GM21381 (cell line): ENCODE measurements at regions not wholly inside any gene's neighbourhood (a gene's known extent, or its start where the extent isn't known, plus 50 kb on each side); places are given as distances from the start of the nearest gene placed in this dataset.
"Not testable (repeated sequence)": the region's sequence is repeated elsewhere in the genome, so short reads cannot be mapped to it uniquely, and the experiment has no call there.

Source experiments
- ATAC-seq: cut with Tn5 transposase; IDR thresholded peaks from one replicate; pipeline ENCODE4 v1.9.1; 2021; ENCODE audit warnings: mild to moderate bottlenecking, moderate library complexity; ENCODE audit not compliant: unreplicated experiment

DNA sequence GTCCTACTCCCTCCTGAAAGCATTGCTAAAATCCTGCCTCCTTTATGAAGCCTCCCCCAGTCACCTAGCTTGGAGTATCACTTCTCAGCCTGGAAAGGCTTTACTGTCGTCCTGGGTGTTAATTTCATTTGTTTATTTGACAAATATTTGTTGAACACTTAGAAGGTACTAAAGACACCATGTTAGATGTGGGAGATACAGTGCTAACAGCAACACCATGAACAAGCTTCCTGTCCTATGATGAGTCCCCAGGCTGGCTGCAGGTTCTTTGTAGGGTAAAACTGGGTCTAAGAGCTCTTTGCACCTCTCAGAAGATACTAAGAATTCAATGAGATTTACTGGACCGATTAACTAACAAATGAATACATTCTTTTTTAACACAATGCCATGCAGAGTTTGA is 109.2 kb upstream of the TMEM170B start:
- no peak for ATAC-seq

DNA sequence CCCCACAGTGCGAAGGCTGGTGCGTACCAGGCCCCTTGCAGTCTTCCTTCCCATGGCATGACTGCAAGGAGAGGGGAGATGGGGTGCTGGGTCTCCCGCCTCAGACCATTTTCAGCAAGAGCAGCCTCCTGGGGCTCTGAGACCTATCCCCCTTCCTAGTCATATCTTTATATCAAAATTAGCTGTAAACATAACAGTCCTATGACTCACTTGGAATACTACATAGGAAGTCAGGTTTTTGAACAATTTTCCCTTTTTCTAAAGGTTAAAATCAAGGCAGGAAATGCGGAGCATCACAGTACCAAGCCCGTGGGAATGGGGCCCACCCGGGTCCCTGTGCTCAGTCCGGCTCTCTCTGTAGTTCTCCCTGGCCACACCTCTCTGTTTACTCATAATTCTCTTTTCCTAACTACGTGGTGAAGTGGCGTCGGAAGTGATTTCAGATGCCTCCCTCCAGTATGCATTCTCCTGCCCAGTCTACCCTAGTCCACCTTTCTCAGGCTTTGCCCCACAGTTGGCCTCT is 109.8 kb upstream of the TMEM170B start:
- no peak for ATAC-seq

DNA sequence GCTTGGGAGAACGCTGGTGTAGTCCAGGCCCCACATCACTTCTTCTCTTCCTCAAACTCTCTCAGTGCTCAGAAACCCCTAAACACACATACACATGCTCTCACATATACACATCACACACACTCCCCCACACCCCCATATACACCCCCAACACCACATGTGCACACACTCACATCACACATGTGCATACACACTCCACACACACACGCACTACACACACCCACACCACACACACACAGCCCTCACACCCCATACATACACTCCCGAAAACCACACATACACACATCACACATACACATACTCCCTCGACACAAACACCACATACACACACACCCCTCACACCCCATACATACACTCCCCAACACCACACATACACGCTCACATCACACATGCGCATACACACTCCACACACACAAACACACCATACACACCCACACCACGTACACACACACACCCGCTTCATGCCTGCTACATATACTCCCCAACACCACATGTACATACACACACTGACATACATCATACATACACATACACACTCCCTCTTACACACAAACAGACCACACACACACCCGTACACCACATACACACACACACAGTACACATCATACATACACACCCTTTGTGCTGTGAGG is 110.3 kb upstream of the TMEM170B start:
- ATAC-seq = no peak

DNA sequence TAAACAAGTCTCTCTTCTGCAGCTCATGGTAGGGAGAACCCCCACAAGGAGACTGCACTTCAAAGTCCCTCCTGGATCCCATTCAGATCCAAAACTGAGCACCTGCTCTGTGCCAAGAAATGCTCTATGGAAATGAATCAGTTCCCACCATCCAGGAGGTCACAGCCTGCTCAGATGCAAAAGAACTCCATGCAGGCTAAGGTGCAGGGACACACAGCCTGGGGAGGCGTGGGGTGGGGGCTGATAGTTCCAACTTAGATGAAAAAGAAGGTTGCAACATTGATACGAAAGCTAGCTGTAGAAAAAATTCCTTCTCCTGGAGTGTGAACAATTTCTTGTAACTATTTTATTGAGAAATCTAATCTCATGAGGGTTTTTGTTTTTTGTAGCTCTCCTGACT is 111.0 kb upstream of the TMEM170B start:
- no peak for ATAC-seq

DNA sequence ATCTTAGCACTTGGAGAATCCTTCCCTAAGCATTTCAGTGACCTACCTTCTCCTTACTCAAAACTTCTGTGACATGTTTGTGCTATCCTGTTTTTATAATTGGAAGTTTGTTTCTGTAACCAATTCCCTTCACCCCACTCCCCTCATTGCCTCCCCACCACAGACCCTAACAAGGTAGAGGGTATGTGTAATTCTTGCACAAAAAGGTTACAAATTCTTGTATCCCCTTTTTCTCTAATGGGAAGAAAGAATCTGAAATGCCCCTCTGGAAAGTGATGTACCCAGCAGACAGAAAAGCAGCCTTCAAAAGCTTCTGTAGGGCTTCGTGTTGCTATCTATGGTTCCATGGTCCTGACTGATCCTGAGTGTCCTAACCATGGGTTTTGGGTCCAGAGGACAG is 111.7 kb upstream of the TMEM170B start:
- ATAC-seq = no peak

DNA sequence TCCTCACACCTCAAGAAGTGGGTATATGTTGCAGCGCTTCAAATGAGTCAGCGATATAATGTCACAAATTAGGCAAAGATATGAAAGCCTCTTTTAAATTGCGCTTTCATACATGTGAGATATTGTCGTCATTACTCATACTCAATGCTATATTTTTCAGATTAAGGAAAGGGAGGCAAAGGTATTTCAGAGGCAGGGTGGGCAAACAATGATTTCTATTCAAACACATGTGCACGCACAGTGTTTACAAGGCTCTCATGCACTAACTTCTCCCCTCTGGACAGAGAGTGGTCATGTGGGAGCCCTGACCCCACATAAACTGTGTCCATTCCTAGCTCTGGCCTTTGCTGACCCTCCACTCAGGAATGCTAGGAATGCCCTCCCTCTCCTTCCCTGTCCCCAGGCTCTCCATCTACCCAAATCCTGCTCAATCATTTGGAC is 112.1 kb upstream of the TMEM170B start:
- ATAC-seq = no peak

DNA sequence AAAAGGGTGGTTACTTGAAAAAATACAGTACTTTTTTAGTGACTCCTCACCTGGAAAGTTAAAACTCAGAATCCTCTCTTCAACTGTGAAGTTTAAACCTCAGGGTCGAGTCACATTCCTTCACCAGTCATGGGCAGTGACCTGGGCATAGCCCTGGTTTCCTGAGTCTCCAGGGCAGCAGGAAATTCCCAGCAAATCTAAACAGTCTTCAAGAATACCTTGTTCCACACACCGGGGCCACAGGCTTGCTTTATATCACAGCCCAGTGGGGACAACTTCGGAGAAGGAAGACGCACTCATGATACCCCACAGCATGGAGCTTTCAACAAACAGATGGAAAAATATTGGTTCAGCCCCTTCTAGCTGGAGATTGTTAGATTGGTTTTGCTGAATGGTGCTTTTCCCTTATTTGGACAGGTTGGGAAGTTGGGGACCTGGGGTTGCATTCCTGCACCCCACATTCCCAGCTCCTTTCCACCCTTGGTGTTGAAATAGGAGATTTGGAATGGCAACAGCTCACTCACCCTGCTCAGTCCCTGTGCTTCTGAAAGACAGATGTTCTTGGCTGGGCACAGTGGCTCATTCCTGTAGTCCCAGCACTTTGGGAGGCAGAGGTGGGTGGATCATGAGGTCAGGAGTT is 113.0 kb upstream of the TMEM170B start:
- no peak for ATAC-seq

DNA sequence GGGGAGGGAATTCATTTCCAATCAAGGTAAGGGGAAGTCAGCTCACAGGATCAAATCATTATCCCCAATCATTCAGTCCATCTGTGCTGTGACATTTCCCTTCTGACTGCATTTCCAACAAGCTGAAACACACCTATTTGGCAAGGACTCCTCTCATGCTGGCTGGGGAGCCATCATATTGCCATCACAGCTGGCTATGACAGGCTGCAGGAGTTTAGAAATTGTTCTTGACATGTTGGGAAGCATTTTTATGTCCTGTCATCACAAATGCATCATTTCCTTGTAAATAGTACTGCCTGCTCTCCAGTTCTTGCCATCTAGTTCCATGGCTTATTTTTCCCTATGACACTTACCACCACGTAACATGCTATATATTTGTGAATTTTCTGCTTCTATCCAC is 113.9 kb upstream of the TMEM170B start:
- no peak for ATAC-seq

DNA sequence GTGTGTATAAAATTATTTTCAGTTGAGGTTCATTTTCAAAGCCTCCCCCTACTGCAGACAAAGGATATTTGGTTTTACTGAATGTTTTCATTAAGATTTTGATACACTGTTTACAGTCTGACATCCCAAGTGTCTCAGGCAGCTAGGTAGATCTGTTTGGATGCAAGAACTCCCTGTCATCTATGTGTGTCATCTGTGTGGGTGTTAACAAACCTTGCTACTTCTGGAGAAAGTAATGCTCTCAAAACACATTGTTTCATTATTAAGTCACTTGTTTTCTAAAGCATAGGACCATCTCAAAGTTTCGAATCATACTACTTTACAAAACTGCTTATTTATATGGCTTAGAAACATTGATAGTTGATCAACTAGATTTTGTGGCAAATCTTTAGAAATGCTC is 114.5 kb upstream of the TMEM170B start:
- no peak for ATAC-seq

DNA sequence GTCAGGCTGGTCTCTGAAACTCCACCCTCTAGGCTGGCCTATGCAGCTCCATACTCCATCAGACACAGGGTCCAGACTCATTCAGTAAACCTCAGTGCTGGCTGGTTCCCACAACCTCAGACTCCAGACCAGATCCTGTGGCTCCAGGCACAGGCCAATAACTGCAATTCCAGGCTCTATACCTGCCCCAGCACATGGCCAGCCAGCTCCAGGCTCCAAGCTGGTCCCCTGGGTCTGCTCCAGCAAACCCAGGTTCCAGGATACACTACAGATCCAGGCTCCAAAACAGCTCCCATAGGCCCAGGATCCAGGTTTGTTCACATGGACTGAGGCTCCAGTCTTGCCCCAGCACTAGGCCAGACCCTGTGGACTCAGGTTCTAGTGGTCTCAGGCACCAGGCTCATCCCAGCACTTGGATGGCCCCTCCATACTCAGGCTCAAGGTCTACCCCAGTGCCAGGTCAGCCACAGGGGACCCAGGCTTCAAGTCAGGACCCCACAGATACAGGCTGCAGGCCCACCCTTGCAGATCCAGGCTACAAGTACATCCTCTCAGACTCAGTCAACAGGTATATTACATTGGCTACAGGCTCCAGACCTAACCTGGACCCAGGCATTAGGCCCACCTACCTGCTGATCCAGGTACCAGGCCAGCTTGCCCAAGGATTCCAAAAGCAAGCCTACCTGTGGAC is 117.6 kb upstream of the TMEM170B start:
- no peak for ATAC-seq

DNA sequence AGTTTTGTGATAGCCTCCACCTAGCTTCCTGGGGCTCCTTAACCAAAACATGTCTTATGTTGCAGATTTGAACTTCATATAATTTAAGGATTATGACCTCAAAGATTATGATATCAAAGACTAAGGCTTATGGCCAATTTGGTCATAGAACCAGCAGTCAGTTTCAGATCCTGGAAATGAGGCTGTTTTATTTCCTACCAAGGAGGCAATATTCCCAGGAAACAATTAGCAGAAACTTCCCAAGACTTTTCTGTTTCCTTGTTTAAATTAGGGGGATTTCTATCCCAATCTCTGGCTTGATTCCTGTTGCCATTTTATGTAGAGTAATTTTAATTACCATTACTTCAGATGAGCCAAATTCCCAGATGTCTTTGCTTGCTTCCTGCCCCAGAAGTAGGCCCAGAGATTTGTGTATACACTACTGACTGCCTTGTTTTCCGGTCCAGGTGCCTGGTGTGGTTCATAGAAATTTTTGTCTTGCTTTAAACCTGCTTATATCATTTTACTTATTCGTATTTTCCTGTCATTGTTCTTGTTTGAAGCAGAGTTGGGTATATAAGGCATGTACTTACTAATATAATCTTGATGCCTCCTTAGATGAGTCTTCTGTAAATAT is 119.2 kb upstream of the TMEM170B start:
- ATAC-seq = no peak

DNA sequence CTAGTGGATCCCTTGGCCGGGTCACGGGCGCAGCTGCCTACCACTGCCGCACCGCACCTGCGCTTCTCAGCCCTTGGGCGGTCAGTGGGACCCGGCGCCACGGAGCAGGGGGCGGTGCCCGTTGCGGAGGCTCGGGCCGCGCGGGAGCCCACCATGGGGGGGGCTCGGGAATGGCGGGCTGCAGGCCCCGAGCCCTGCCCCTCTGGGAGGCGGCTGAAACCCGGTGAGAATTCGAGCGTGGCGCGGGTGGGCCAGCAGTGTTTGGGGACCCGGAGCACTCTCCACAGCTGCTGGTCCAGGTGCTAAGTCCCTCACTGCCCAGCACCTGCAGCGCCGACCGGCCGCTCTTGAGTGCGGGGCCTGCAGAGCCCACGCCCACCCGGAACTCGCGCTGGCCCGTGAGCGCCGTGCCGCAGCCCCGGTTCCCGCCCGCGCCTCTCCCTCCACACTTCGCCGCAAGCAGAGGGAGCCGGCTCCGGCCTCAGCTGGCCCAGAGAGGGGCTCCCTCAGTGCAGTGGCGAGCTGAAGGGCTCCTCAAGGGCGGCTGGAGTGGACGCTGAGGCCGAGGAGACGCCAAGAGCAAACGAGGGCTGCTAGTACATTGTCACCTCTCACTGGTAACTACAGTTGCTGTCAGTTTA is 120.5 kb upstream of the TMEM170B start:
- ATAC-seq = no peak

DNA sequence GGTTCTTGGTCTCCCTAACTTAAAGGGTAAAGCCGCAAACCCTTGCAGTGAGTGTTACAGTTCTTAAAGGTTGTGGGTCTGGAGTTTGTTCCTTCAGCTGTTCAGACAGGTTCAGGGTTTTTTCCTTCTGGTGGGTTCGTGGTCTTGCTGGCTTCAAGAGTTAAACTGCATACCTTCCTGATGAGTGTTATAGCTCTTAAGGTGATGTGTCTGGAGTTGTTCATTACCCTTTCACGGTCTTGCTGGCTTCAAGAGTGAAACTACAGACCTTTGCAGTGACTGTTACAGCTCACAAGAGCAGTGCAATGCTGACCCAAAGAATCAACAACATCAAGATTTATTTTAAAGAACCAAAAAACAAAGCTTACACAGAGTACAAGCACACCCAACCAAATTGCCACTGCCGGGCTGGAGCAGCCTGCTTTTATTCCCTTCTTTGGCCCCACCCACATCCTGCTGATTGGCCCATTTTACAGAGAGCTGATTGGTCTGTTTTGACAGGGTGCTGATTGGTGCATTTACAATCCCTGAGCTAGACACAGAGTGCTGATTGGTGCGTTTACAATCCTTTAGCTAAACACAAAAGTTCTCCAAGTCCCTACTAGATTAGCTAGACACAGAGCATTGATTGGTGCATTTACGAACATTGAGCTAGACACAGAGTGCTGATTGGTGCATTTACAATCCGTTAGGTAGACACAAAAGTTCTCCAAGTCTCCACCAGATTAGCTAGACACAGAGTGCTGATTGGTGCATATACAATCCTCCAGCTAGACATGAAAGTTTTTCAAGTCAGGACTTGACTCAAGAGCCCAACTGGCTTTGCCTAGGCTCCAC is 121.2 kb upstream of the TMEM170B start:
- not testable (repeated sequence) for ATAC-seq

DNA sequence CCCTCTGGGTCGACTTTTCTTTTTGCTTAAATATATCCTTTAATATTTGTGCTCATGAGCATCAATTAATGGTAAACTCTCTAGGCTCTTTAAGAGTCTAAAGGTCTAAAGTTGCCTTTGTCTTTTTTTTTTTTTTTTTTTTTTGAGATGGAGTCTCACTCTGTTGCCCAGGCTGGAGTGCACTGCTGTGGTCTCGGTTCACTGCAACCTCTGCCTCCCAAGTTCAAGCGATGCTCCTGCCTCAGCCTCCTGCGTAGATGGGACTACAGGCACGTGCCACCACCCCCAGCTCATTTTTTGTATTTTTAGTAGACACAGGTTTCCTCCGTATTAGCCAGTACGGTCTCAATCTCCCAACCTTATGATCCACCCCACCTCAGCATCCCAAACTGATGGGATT is 122.0 kb upstream of the TMEM170B start:
- no peak for ATAC-seq

DNA sequence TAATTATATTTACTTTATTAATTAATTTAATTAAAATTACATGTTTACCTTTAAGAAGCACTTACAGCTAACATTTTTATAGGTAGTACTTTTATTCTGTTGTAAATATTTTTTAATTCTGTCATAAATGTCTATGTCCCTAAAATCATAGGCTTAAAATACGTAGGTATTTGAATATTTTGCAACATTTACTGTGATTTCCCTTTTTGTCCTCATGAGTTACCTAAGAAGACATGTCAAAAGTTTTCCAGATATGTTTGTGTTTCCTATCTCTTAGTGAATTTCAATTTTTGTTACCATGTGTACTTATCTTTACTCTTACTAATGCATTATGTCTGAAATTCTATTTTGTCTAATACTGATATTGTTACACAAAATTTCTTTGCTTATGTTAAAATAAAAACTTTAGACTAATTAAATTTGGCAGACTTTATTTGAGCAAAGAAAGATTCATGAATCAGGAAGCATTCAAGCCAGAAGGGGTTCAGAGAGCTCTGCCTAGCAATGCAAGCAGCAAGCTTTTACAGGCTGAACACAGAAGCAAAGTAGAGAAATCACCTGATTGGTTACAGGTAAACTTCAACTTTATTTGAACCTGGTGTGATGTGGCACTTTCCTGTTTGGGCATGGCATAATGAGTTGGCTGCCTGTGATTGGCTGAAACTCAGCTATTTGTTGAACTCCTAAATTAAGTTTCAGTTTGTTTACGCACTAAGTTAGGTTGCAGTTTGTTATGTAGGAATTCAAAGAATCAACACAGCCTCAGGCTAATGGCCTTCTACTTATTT is 123.2 kb upstream of the TMEM170B start:
- ATAC-seq = no peak

DNA sequence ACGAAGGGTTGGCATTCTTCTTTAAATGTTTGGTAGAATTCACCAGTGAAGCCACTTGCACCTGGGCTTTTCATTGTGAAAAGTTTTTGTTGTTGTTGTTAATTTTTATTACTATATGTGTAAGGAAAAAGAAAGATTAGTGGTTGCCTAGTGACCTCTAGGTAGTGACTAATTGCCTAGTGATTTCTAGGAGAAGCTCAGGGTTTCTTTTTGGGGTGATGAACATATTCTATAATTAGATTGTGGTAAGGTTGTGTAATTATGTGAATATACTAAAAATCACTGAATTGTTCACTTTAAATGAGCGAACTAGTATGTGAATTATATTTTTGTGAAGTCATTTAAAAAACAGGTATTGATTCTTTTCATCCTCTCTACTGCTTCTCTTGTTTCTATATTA is 123.8 kb upstream of the TMEM170B start:
- no peak for ATAC-seq

DNA sequence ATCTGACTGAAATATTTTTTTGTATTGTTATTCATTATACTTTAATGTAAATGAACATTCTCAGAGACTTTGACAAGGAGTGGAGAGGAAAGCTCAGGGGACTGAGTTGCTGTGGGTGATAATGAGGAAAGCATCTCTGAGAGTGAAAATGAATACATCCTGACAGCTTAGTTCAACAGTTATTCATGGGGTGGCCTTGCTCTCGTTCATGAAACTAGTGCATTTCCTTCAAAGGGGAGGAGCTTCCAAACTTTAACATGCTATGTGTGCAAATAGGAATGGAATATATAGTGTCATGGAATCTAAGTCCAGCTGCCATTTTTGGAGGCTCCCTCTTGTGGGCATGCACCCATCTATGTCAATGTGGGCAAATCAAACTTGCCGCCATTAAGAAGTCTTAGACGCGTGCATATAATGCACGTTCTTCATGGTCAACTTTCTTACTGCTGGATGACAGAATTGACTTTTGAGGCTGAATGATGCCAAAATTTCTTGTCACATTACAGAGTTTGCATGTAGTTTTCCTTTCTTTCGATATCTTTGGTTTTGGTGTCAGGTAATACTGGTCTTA is 124.3 kb upstream of the TMEM170B start:
- ATAC-seq = no peak

DNA sequence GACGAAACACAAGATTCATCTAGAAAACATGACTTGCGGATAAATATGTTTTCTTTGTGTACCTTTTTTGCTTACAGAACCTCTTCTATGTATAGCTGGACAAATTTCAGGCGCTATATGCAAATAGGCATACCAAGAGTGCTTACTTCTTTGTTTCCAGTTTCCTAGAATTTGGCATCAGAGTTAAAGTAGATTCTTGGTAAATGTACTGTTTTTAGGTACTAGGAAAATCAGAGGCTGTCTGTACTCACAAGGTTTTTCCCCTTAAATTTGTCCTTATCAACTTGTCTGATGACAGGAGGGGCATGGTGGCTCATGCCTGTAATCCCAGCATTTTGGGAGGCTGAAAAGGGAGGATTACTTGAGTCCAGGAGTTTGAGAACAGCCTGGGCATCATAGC is 124.9 kb upstream of the TMEM170B start:
- ATAC-seq = no peak

DNA sequence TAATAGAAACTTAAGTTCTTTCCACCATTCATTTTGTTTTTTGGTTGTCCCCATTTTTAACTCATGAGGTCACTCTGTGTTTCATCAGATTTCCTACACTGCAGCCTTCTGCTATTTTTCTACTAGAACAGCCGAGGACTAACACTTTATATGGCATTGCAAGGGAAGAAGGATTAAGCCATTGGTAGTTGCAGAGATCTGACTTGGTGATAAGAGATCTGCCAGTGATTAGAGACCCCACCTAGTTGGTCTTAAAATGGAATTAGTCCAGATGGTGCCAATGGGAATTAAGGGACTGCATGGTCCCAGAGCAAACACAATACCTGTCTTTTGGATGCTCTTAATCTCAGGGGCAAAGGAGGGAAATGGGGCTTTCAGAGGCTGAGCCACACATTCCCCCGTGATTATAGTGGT is 125.5 kb upstream of the TMEM170B start:
- no peak for ATAC-seq
